Body of pancreas (tissue), 4 donors: ENCODE measurements at regions not wholly inside any gene's neighbourhood (a gene's known extent, or its start where the extent isn't known, plus 50 kb on each side); places are given as distances from the start of the nearest gene placed in this dataset.

ENCODE experiments used
- ATAC-seq: fragments of 150-250 bp; one replicate; pipeline ENCODE4 v1.9.1; 2016
- DNase-seq, 4 donors: peaks; one replicate each; pipeline ENCODE4 v3.0.0-alpha.2; 2019
- H3K27ac ChIP-seq, 4 donors: fragments of 200-600 bp; sonication (generic); 1 replicate in 3 of 4; 2 replicates in 1 of 4; pipeline versions ENCODE4 v1.5.1 to v1.6.1; 2016 to 2019; ENCODE audit warnings: mild to moderate bottlenecking in 1 of 4, mixed read lengths in 1 of 4, moderate library complexity in 1 of 4
- H3K27me3 ChIP-seq, 2 donors: fragments of 200-600 bp; sonication (generic); one replicate each; pipeline ENCODE4 v1.6.0; 2016; ENCODE audit warnings: mild to moderate bottlenecking in 1 of 2
- H3K36me3 ChIP-seq, 2 donors: fragments of 200-600 bp; sonication (generic); replicated peaks in 1 of 2; 2 replicates each; pipeline ENCODE4 v1.5.1; 2016; ENCODE audit warnings: low read depth in 2 of 2; ENCODE audit not compliant: insufficient read depth in 1 of 2
- H3K4me1 ChIP-seq: fragments of 200-600 bp; sonication (generic); one replicate; pipeline ENCODE4 v1.6.0; 2016
- H3K4me3 ChIP-seq, 2 donors: fragments of 200-600 bp; sonication (generic); 1 replicate in 1 of 2; 2 replicates in 1 of 2; pipeline ENCODE4 v1.5.1; 2016 to 2019
- H3K9me3 ChIP-seq, 3 donors: fragments of 200-600 bp; sonication (generic); 1 replicate in 2 of 3; 2 replicates in 1 of 3; pipeline ENCODE4 v1.5.1; 2016
- CTCF ChIP-seq, 7 experiments: fragments of 450-650 bp in 4 of 7; fragments of 200-600 bp in 3 of 7; sonication (generic) in 3 of 7; IDR thresholded peaks; one replicate each; pipeline ENCODE4 v1.5.1; 2016 to 2019; ENCODE audit warnings: antibody characterized with exemption in 7 of 7
- POLR2A ChIP-seq, 3 donors: fragments of 450-650 bp; IDR thresholded peaks; one replicate each; pipeline ENCODE4 v1.6.1; 2016; ENCODE audit warnings: antibody characterized with exemption in 3 of 3, mild to moderate bottlenecking in 2 of 3
- WGBS, 2 donors: methylation state at CpG; one replicate each; pipeline ENCODE4 v1.1.5; 2017; 5-methylcytosine and 5-hydroxymethylcytosine counted together
- intact Hi-C: fragments of 100-400 bp; cut with DNase I; formaldehyde crosslinking; loops from one replicate; pipeline ENCODE4 v1.15.1; 2023

GRCh38 chr13:72489751-72490150 is 237.7 kb downstream of the MZT1 start:
- Histone ChIP-seq H3K27ac (no peak overlapping the region), H3K4me1 (no peaks in the 10 kb centered on the region), H3K27me3 (no peaks in the 10 kb centered on the region), H3K4me3 (no peak overlapping the region), H3K9me3 (no peaks in the 10 kb centered on the region), H3K36me3 (no peaks in the 10 kb centered on the region)
- TF ChIP-seq CTCF (IDR thresholded peaks at IDR 0.05): no peak
- TF ChIP-seq POLR2A (IDR thresholded peaks at IDR 0.05): no peak
- DNase-seq (no peak), ATAC-seq (no peak)
- intact Hi-C loops: no loop called here
- WGBS, 2 donors: 35 to 37% methylated on average over 4 of the region's 4 CpGs

GRCh38 chr13:72473321-72473720 is 254.1 kb downstream of the MZT1 start:
- no peak for DNase-seq
- no peaks in the 10 kb centered on the region for H3K9me3 ChIP-seq
- H3K4me1 ChIP-seq: no peaks in the 10 kb centered on the region
- no peaks in the 10 kb centered on the region for H3K27me3 ChIP-seq
- WGBS, 2 donors: 62 to 66% methylated on average over 4 of the region's 4 CpGs
- no peaks in the 10 kb centered on the region for H3K36me3 ChIP-seq
- intact Hi-C loops: no loop called here
- no peak overlapping the region for H3K4me3 ChIP-seq
- no peak for ATAC-seq
- no peak overlapping the region for H3K27ac ChIP-seq
- TF ChIP-seq CTCF (IDR thresholded peaks at IDR 0.05) (no peak), POLR2A (IDR thresholded peaks at IDR 0.05) (no peak)

GRCh38 chr13:72469906-72470305 is 257.5 kb downstream of the MZT1 start:
- no peaks in the 10 kb centered on the region for H3K4me1 ChIP-seq
- H3K36me3 ChIP-seq: no peaks in the 10 kb centered on the region
- intact Hi-C loops: no loop called here
- H3K27me3 ChIP-seq: no peaks in the 10 kb centered on the region
- no peak overlapping the region for H3K4me3 ChIP-seq
- DNase-seq (no peak), ATAC-seq (no peak)
- H3K9me3 ChIP-seq: no peaks in the 10 kb centered on the region
- TF ChIP-seq POLR2A (IDR thresholded peaks at IDR 0.05): no peak
- TF ChIP-seq CTCF (IDR thresholded peaks at IDR 0.05): no peak
- H3K27ac ChIP-seq: no peak overlapping the region

GRCh38 chr13:72463561-72463960 is 263.9 kb downstream of the MZT1 start:
- 43% methylated on average over 7 of the region's 7 CpGs for WGBS, 2 donors
- intact Hi-C loops: no loop called here
- no peaks in the 10 kb centered on the region for H3K9me3 ChIP-seq
- no peak overlapping the region for H3K27ac ChIP-seq
- TF ChIP-seq CTCF (IDR thresholded peaks at IDR 0.05) (no peak), POLR2A (IDR thresholded peaks at IDR 0.05) (no peak)
- no peaks in the 10 kb centered on the region for H3K27me3 ChIP-seq
- H3K4me3 ChIP-seq: no peak overlapping the region
- ATAC-seq: peak; percentile 30
- H3K4me1 ChIP-seq: no peaks in the 10 kb centered on the region
- peak in 1 of 4 donors; percentile 7 for DNase-seq
- no peaks in the 10 kb centered on the region for H3K36me3 ChIP-seq

GRCh38 chr13:72462726-72463125 is 264.7 kb downstream of the MZT1 start:
- ATAC-seq: no peak
- Histone ChIP-seq H3K36me3 (no peaks in the 10 kb centered on the region), H3K4me3 (no peak overlapping the region), H3K4me1 (no peaks in the 10 kb centered on the region), H3K27me3 (no peaks in the 10 kb centered on the region), H3K27ac (no peak overlapping the region), H3K9me3 (no peaks in the 10 kb centered on the region)
- no peak for TF ChIP-seq POLR2A (IDR thresholded peaks at IDR 0.05)
- TF ChIP-seq CTCF (IDR thresholded peaks at IDR 0.05): no peak
- intact Hi-C loops: no loop called here
- no peak for DNase-seq
